Parathyroid adenoma (tissue), 2 donors: ENCODE measurements at regions not wholly inside any gene's neighbourhood (a gene's known extent, or its start where the extent isn't known, plus 50 kb on each side); places are given as distances from the start of the nearest gene placed in this dataset.

Experiments used
- H2AFZ ChIP-seq: fragments of 300-600 bp; sonication (generic); one replicate; pipeline ENCODE4 v1.7.0; 2017; ENCODE audit warnings: antibody characterized with exemption, mild to moderate bottlenecking
- H3K27ac ChIP-seq: fragments of 300-600 bp; sonication (generic); one replicate; pipeline ENCODE4 v1.7.0; 2017
- H3K27me3 ChIP-seq: fragments of 300-600 bp; sonication (generic); one replicate; pipeline ENCODE4 v1.7.0; 2017; ENCODE audit warnings: low read length; ENCODE audit not compliant: control insufficient read depth, insufficient read depth
- H3K36me3 ChIP-seq: fragments of 300-600 bp; sonication (generic); one replicate; pipeline ENCODE4 v1.7.0; 2017; ENCODE audit warnings: low read length; ENCODE audit not compliant: control insufficient read depth, insufficient read depth
- H3K4me1 ChIP-seq: fragments of 300-600 bp; sonication (generic); one replicate; pipeline ENCODE4 v1.7.0; 2017; ENCODE audit warnings: control low read depth
- H3K4me2 ChIP-seq: fragments of 300-600 bp; sonication (generic); one replicate; pipeline ENCODE4 v1.7.0; 2017; ENCODE audit warnings: low read length
- H3K4me3 ChIP-seq: fragments of 300-600 bp; sonication (generic); one replicate; pipeline ENCODE4 v1.7.0; 2017; ENCODE audit warnings: low read depth, low read length
- H3K79me2 ChIP-seq: fragments of 300-600 bp; sonication (generic); one replicate; pipeline ENCODE4 v1.7.0; 2017; ENCODE audit warnings: control low read depth
- H3K9ac ChIP-seq: fragments of 300-600 bp; sonication (generic); one replicate; pipeline ENCODE4 v1.7.0; 2017; ENCODE audit warnings: mild to moderate bottlenecking
- H3K9me3 ChIP-seq: fragments of 300-600 bp; sonication (generic); one replicate; pipeline ENCODE4 v1.7.0; 2017; ENCODE audit warnings: low read length; ENCODE audit not compliant: control insufficient read depth
- TF ChIP-seq, protein P1 (sequence below): fragments of 300-600 bp; sonication (generic); IDR thresholded peaks from one replicate; pipeline ENCODE4 v1.7.0; 2017; ENCODE audit warnings: antibody characterized with exemption, mild to moderate bottlenecking
- donor health status: primary hyperparathyroidism.

GRCh38 chr9:88049677-88050307, 75.5 kb upstream of the CDK20 start:
- Histone ChIP-seq H3K4me2 (no peak overlapping the region), H3K4me1 (no peaks in the 10 kb centered on the region), H3K9ac (no peak overlapping the region), H3K9me3 (no peaks in the 10 kb centered on the region), H3K36me3 (no peaks in the 10 kb centered on the region), H3K27me3 (no peaks in the 10 kb centered on the region), H3K79me2 (no peaks in the 10 kb centered on the region), H3K4me3 (no peak overlapping the region), H2AFZ (no peak overlapping the region), H3K27ac (no peak overlapping the region)
- TF ChIP-seq, protein P1, sequence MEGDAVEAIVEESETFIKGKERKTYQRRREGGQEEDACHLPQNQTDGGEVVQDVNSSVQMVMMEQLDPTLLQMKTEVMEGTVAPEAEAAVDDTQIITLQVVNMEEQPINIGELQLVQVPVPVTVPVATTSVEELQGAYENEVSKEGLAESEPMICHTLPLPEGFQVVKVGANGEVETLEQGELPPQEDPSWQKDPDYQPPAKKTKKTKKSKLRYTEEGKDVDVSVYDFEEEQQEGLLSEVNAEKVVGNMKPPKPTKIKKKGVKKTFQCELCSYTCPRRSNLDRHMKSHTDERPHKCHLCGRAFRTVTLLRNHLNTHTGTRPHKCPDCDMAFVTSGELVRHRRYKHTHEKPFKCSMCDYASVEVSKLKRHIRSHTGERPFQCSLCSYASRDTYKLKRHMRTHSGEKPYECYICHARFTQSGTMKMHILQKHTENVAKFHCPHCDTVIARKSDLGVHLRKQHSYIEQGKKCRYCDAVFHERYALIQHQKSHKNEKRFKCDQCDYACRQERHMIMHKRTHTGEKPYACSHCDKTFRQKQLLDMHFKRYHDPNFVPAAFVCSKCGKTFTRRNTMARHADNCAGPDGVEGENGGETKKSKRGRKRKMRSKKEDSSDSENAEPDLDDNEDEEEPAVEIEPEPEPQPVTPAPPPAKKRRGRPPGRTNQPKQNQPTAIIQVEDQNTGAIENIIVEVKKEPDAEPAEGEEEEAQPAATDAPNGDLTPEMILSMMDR: no peak

DNA sequence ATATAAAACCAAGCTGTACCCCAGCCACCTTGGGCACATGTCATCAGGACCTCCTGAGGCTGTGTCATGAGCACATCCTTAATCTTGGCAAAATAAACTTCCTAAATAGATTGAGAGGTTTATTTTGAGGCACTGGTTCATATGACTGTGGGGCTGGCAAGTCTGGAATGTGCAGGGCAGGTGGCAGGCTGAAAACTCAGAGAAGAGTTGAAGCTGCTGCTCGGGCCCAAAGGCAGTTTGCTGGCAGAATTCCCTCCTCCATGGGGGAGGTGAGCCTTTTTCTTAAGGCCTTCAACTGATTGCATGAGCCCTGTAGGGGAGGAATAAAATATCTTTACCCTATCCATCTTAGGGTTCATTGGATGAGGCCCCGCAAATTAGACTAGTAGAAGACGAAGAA, 72.2 kb upstream of the CDK20 start:
- Histone ChIP-seq H3K9me3 (no peaks in the 10 kb centered on the region), H3K4me2 (no peak overlapping the region), H3K9ac (no peak overlapping the region), H3K79me2 (no peaks in the 10 kb centered on the region), H3K4me1 (no peaks in the 10 kb centered on the region), H3K27me3 (no peaks in the 10 kb centered on the region), H2AFZ (no peak overlapping the region), H3K27ac (no peak overlapping the region), H3K4me3 (no peak overlapping the region), H3K36me3 (no peaks in the 10 kb centered on the region)
- TF ChIP-seq, protein P1: no peak

DNA sequence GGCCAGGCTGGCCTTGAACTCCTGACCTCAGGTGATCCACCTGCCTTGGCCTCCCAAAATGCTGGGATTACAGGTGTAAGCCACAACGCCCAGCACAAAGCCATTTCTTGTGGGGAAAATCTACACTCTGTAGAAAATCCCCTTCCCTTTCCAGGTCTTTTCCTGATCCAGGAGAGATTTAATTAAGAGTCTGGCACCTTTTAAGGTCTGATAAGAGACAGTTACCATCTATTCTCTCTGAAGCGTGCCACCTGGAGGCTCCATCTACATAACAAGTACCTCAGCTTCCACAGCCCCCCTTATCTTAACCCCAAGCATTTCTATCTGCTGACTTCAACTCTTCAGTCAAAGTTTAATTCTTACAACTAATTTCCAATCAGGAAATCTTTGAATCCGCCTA, 71.4 kb upstream of the CDK20 start:
- Histone ChIP-seq H3K36me3 (no peaks in the 10 kb centered on the region), H3K4me2 (no peak overlapping the region), H3K4me3 (no peak overlapping the region), H2AFZ (no peak overlapping the region), H3K79me2 (no peaks in the 10 kb centered on the region), H3K9ac (no peak overlapping the region), H3K9me3 (no peaks in the 10 kb centered on the region), H3K27me3 (no peaks in the 10 kb centered on the region), H3K4me1 (no peaks in the 10 kb centered on the region), H3K27ac (no peak overlapping the region)
- TF ChIP-seq, protein P1: no peak

- Histone ChIP-seq H3K4me2 (no peak overlapping the region), H3K27me3 (no peaks in the 10 kb centered on the region), H3K9me3 (no peaks in the 10 kb centered on the region), H3K27ac (no peak overlapping the region), H2AFZ (no peak overlapping the region), H3K4me3 (no peak overlapping the region), H3K36me3 (no peaks in the 10 kb centered on the region), H3K9ac (no peak overlapping the region), H3K4me1 (no peaks in the 10 kb centered on the region), H3K79me2 (no peaks in the 10 kb centered on the region)
- TF ChIP-seq, protein P1: no peak
Measured at GRCh38 chr9:88044200-88044599, 69.9 kb upstream of the CDK20 start.

DNA sequence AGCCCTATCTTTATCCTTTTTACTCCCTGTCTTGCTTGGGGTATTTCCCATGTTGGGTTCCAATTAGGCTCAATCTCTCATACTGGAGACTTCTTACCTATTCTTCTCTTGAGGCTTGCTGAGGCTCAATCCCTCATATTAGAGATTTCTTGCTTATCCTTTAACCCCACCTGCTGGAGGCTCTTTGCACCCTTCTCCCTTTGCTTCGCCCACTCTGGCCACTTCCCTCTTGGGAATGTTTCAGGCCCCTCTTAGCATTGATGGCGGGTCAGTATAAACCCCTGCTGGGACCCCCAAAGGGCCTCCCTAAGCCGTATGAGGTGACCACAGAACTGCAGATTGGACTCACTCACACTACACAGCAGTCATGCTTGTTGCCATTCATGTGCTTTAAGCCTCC, 69.3 kb upstream of the CDK20 start:
- H3K4me1 ChIP-seq: no peaks in the 10 kb centered on the region
- H3K9ac ChIP-seq: no peak overlapping the region
- no peaks in the 10 kb centered on the region for H3K27me3 ChIP-seq
- H3K4me3 ChIP-seq: no peak overlapping the region
- no peaks in the 10 kb centered on the region for H3K9me3 ChIP-seq
- no peak overlapping the region for H3K4me2 ChIP-seq
- H3K79me2 ChIP-seq: no peaks in the 10 kb centered on the region
- no peak overlapping the region for H2AFZ ChIP-seq
- TF ChIP-seq, protein P1: no peak
- no peaks in the 10 kb centered on the region for H3K36me3 ChIP-seq
- H3K27ac ChIP-seq: no peak overlapping the region
